GM18499 (cell line): ENCODE measurements at regions not wholly inside any gene's neighbourhood (a gene's known extent, or its start where the extent isn't known, plus 50 kb on each side); places are given as distances from the start of the nearest gene placed in this dataset.
A peak's percentile ranks its signal among the peaks of the same experiment; 100 is the strongest.

Source experiments
- ATAC-seq: cut with Tn5 transposase; IDR thresholded peaks from one replicate; pipeline ENCODE4 v1.9.1; 2021; ENCODE audit warnings: moderate number of reproducible peaks; ENCODE audit not compliant: insufficient read depth, unreplicated experiment

DNA sequence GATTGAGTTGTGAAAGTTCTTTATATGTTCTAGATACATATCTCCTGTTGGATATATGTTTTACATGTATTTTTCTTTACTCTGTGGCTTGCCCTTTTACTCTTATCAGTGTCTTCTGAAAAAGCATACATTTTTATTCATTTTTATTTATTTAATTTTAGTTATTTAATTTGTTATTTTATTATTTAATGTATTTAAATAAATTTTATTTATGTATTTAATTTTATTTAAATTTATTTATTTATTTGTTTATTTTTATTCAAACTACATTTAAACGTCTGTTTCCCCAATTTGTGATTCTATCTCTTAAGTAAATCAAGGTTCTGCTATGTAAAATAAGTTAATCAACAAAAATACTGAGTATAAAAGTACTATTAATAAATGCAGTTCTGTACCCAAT is 279.1 kb upstream of the AKR1E2 start:
- no peak for ATAC-seq

DNA sequence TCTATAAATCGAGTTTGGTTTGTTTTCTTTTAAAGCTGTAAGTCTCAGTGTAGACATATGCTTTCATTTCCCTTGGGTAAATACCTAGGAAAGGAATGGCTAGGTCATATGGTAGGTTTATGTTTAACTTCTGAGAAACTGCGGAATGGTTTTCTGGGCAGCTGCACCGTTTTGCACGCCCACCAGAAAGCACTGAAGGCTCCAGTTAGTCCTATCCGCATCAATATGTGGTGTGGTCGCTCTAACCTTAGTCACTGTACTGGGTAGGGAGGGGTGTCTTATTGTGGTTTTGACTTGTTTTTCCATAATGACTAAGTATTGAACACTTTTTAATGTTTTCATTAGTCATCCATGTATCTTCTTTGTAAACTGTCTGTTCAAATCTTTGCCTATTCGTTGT is 279.5 kb upstream of the AKR1E2 start:
- ATAC-seq: no peak

DNA sequence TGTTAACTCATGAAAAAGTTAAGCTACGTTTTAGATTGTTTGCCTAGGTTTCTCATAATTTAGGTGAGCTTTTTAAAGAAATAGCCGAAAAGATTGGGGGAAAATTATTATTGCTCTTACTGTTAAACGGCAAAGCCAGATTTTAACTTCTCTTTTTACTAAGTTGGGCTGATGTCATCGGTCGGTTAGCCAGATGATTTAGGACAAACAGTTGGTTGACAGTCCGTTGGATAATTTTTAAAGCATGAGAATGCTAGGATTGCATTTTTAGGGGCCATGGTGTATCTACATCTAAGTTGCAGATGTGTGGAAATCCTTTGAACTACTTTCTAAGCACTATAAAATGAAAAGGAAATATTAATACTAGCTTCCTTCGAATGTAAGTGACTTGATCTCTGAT is 280.9 kb upstream of the AKR1E2 start:
- no peak for ATAC-seq

DNA sequence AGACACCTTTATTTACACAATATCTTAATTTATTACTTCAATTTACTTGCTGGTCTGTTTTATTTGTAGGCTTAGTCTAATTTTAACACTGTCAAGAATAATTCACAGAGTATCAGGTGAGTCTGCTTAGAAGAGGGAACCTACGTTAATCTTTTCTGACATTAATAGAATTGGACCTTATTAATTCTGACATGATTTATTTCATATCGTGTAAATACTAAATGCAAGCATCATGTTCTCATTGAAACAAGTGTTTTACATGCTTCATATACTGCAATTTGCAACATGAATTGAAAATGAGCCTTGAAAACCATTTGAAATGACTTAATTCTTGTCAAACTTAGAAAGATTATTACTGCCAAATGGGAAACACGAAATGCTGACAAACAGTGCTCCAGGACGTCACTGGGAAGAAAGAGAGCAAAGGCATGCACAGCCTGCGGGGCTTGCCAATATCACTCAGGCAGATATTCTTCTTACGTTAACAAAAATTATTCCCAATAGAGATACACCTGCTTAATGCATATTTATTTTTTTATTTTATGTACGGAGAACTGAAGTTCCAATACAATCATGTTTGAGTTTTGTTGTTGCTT is 282.0 kb upstream of the AKR1E2 start:
- ATAC-seq: no peak

DNA sequence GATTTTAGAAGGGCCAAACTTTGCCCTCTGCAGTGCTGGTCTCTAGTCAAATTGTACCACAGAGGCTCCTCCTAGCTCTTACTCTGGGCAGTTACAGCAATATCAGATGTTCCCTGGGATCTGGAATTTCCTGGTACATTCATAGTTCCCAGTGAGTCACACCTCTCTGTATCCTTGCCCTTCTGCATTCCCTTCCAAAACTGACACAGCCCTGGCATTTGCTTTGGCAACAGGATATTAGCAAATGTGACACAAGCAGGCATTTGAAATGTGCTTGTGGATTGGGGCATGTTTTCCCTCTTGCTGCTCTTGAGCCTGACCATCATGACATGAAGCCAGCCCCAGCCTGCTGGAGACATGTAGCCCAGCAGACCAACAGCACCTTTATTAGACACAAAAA is 284.7 kb upstream of the AKR1E2 start:
- ATAC-seq: no peak

DNA sequence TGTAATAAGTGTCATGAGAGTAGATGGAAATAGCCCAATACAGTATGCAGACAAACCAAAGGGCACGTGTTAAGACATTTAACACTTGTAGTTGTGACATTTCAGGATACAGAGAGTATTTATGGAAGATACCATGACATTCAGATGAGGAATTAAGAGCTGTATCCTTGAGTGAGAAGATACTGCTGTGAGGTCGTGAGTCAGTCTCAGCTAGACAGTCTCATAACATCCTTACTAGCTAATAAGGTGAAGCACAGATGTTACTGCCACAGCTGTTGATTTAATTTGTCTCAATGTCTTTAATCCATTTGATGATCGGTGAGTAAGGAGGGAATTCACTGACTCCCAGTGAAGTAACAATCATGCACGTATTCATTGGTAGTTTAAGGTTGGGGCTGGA is 288.0 kb upstream of the AKR1E2 start:
- no peak for ATAC-seq

DNA sequence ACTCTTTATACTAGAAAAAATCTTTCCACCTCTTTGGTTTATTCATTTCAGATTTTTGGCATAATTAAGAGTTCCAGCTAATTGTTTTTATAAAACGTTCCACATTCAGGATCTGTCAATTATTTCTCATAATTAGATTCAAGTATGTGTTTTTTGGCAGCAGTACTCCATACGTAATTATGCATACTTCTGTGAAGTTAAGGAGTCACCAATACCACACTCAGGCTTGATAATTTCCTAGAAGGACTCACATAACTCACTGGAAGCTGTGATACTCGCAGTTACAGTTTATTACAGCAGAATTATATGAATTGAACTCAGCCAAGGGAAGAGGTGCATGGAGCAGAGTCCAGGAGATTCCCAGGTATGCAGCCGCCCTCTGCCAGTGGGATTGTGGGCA is 290.5 kb upstream of the AKR1E2 start:
- no peak for ATAC-seq

DNA sequence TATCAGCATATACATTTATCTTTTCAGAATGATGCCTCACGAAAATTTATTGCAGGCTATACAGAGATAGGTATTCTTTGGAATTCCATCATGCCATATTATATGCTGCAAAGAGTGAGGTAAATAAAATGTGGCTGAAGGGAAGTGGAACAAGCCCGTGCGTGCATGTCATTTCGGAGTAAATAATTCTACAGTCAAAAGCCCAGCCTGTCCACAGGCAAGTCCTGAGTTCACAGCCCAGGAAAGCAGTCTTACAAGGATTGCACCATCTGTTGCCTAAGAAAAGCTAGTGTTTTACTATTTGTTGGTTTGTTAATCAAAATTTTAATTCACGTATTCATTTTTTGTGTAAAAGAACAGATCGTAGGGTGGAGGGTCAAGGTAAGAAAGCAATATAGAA is 292.4 kb upstream of the AKR1E2 start:
- ATAC-seq: no peak

DNA sequence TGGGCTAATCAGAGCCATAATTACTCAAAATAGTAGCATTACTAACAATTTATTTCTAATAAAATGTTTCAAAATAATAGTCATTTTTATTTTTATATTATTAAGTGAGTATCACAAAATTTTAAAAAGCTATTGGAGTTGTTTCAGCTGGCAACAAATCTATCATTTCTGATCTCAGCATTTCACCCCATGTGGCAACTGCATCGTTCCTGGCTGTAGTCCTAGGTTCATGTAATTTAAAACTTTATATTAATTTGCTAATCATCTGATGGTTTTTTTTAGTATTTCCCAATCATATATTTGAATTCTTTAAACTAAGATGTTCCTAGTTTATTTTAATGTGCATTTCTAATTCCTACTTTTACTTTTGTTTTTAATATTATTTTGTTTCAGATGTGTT is 293.0 kb upstream of the AKR1E2 start:
- no peak for ATAC-seq

DNA sequence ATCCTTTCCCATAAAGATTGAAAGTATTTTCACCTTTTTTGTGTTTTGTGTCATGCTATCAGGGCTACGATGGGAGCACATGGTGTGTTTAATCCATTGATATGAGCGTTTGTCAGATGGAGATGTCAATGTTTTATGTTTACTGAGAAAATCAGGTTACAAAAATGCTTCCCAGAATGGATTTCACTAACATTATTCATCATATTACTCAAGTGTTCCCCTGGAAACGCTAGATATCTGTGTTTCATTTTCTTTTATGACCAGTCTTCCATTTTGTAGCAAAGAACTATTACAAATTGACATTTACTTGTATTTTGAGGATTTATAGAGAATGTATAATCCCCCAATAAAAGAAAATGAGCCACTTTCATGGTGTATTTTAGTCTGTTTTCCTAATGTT is 293.5 kb upstream of the AKR1E2 start:
- ATAC-seq: no peak

DNA sequence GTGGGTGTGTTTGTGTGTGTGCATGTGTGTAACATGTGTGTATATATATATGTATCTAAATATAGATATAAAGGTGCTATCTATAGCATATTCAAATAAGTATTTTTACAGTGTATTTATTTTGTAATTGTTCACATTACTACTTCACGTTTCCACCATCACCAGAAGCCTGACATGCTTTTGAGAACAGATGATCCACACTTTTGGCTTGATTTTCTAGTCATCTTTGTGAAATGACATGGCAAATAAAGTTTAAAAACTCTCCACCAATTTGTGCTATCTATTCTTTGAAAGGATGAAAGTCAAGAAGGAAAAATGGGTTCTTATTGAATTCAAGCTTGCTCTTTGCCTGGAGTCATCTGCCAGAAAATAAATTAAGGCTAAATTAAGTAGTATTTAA is 294.0 kb upstream of the AKR1E2 start:
- ATAC-seq: no peak

DNA sequence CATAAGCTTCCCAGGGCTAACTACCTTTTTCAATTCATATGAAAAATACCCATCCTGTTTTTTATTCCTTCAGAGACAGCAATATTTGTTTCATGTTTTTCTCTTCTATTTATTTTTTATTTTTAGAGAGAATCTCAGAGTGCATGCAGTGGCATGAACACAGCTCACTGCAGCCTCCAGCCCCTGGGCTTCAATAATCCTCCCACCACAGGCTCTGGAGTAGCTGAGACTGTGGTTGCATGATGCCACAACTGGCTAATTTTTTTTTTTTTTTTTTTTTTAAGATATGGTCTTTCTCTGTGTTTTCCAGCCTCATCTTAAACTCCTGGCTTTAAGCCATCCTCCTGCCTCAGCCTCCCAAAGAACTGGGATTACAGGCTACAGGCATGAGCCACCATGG is 296.7 kb upstream of the AKR1E2 start:
- ATAC-seq: no peak

DNA sequence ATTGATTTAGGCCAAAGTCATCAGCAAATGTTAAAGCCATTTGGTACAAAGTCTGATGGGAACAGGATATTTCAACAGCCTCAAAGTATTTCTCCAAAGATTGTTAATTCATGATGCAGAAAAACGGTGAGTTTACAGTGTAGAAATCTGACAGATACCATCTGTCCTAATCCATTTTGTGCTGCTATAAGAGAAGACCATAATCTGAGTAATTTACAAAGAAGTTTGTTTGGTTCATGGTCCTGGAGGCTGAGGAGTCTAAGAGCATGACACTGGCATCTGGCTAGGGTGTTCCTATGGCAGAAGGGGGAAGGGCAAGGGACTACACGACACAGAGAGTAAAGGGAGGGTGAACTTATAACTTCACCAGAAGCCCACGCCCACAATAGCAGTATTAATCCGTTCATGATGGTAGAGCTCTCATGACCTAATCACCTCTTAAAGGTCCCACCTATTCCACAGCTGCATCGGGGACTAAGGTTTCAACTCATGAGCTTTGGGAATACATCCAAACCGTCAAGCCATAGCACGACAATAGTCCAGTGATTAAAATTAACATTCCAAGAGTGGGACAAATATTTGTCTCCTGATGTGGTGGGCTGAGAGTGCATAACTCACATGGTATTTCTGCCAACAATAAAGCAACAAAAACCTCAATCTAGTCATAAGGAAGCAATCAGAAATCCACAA is 298.6 kb upstream of the AKR1E2 start:
- no peak for ATAC-seq

DNA sequence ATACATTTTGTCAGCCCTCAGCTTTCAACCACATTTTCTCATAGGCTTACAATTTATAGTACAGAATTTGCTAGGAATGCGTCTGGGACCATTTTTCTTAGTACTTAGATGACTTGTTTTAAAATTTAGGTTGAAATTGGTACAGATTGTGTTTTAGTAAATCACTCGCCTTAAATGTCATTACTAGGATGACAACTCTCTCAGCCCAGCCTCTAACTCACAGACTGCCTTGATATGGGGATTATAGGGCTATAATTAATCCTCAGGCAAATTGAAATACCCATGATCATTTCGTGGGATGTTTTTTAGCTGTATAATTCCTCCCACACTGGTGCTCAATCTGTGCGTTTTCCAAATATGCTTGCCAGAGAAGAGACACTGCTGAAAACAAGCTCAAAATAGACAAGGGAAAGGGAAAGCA is 299.7 kb upstream of the AKR1E2 start:
- no peak for ATAC-seq

DNA sequence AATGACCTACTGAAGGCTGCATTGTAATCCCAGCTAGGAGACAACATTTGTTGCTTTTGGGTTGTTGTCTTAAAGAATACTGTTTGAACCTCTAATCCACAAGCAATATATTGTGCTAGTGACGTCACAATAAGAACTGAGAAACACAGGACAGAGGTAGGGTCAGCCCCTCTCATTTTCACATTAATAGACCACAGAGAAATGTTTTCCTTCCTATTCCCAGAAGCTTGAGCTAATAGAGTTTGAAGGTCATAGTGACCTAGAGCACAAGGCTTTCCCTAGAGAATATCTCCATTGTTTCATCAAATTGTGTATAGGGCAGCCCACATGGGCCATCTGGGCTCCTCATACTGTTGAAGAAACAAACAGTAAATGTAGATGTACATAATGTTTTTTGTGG is 300.9 kb upstream of the AKR1E2 start:
- no peak for ATAC-seq

DNA sequence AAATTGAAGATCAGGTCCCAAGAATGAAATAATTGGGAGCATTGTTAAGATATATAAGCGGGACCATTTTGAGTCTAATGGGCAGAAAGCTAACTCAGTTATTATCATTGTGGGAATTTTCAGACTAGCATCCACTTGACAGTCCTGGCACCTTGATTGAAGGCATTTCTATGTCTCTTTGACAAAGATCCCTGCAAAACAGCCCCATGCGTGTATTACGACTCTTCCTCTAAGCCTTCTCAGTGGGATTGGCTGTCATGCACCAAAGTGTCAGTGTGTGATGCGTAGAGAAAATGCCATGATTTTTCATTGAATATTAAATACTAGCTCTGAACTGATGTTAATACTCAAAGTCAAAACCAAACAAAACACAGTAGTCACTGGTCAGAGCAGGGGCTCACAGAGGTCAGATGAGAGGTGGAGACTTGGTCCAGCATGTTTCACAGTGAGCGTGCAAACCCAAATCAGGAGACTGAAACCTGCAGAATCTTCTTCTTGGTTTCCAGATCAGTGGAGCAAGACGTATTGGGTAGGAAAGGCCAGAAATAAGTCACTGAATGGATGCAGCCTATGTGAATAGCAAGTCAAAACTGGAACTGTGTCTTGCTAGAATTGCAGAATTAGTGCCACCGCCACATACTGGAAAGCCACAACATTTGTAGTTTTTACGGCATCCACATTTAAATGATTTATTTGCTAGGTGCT is 303.6 kb upstream of the AKR1E2 start:
- ATAC-seq: peak; percentile 67

DNA sequence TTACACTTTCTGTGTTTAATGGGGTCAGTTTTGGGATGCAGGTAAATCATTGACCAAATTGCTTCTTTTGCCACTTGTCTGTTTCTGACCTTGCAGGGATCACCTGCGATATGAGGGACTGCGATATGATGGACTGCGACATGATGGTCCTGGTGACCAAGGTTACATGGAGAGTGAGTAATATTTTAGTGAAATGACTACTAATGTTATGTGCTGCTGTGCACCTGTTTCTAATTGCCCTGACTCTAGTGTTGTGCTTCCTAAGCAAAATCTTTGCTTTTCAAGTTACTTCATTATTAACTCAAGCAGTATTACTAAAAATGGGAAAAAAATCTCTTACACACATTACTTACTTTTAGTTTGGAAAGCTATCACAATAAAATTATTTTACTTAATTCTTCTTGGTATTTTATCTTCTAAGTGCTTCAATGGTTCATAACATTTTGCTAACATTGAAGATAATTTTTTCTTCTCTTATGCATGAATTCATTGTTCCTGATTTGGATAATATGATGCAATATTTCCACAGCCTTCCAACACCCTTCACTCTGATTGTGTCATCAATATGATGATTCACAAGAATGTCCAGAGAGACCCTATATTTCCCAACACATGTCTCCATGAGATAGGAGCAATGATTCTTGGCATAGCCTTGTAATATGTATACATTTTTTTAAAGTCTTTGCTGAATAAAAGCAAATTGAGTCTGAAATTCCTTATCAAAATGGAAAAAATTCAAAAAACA is 306.2 kb upstream of the AKR1E2 start:
- ATAC-seq: no peak

DNA sequence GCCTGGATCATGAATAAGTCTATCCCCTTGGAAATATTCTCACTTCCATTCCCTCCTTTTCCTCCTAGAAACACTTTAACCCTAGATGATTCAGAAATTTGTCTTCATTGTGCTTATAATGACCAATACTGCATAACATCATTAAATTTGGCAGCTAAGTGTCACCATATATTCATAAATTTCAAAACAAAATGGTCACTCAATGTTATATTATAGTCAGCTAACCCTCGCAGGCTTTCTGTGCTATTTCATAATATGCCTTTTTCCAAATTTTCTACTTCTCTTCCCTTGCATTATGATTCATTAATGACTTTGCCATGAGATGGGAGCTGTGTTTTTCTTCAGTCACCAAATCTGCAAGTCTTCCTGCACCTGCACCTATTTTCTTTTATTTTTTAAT is 308.3 kb upstream of the AKR1E2 start:
- no peak for ATAC-seq

DNA sequence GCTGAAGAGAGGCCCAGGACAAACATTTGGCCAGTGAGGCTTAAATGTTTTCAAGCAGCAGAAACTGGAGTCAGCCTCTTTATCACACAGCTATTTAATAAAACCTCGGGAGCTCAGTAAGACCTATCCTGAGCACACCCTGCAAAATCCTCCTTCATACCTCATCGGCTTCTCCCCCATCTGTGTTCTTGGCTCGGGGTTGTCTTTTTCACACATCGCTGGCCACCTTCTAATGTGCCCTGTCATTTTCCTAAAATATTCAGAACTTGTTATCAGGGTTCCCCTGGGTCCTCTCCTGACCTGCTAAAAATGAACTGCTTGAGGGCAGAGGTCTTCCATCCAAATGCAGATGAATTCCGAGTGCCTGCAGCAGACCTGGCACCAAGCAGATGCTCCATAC is 310.3 kb upstream of the AKR1E2 start:
- no peak for ATAC-seq

DNA sequence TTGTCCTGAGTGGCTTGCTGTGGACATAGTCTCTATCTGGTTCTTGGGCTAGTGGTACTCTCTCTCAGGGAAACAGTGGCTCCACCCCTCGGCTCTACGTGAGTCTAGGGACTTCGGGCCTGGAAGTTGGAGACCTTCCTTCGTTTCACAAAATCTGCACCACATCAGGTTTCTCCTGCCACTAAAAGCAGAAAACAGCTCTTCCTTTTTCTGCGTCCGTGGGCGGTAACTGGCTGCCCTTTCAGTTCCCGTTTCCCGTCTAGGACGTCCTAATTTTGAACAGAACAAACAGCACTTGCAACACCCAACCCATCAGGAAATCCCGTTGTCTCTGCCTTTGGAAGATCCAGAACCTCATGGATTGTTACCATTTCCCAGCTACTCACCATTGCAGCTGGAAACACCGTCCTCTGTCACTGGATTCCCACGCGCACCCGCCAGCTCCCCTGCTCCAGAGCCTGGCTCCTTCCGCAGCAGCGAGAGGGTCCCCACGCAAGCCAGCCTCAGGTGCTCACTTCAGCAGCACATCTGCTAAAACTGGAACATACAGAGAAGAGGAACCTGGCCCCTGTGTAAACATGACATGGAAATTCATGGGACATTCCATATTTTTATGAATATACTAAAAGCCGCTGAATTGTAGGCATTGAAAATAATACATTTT is 311.4 kb upstream of the AKR1E2 start:
- ATAC-seq: no peak
